Vagina (tissue), 2 donors: ENCODE measurements at regions not wholly inside any gene's neighbourhood (a gene's known extent, or its start where the extent isn't known, plus 50 kb on each side); places are given as distances from the start of the nearest gene placed in this dataset.

ENCODE experiments used
- POLR2A ChIP-seq, 2 donors: fragments of 450-650 bp; IDR thresholded peaks; one replicate each; pipeline ENCODE4 v1.6.1; 2017; ENCODE audit warnings: antibody characterized with exemption in 2 of 2, mild to moderate bottlenecking in 2 of 2, moderate library complexity in 2 of 2
- TF ChIP-seq, protein P1 (sequence below), 3 experiments: fragments of 450-650 bp in 2 of 3; fragments of 200-600 bp in 1 of 3; sonication (generic) in 1 of 3; IDR thresholded peaks; one replicate each; pipeline ENCODE4 v1.5.1; 2017 to 2019; ENCODE audit warnings: antibody characterized with exemption in 3 of 3, mild to moderate bottlenecking in 2 of 3, moderate library complexity in 2 of 3

DNA sequence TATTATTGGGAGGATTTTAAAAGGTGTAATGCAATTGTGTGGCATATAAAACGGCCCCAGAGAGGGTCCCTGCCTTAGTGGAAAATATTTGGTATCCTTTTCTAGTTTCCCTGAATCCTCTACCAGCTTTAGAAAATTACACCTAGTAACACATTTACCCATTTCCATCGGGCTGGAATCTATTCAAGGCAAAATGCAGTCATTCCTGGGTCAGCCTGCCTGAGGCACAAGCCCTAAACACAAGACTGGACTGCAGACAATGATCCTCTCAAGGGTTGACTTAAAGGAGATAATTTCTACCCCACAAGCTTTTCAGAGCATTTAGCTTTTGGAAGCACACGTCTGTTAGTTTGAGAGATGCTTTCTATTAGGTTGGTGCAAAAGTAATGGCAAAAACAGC is 124.4 kb upstream of the ADAMTSL1 start:
- TF ChIP-seq, protein P1, sequence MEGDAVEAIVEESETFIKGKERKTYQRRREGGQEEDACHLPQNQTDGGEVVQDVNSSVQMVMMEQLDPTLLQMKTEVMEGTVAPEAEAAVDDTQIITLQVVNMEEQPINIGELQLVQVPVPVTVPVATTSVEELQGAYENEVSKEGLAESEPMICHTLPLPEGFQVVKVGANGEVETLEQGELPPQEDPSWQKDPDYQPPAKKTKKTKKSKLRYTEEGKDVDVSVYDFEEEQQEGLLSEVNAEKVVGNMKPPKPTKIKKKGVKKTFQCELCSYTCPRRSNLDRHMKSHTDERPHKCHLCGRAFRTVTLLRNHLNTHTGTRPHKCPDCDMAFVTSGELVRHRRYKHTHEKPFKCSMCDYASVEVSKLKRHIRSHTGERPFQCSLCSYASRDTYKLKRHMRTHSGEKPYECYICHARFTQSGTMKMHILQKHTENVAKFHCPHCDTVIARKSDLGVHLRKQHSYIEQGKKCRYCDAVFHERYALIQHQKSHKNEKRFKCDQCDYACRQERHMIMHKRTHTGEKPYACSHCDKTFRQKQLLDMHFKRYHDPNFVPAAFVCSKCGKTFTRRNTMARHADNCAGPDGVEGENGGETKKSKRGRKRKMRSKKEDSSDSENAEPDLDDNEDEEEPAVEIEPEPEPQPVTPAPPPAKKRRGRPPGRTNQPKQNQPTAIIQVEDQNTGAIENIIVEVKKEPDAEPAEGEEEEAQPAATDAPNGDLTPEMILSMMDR (IDR thresholded peaks at IDR 0.05) = no peak
- TF ChIP-seq POLR2A (IDR thresholded peaks at IDR 0.05) = no peak
